GM19238 (cell line): ENCODE measurements at regions not wholly inside any gene's neighbourhood (a gene's known extent, or its start where the extent isn't known, plus 50 kb on each side); places are given as distances from the start of the nearest gene placed in this dataset.

ENCODE experiments used
- DNase-seq: peaks from one replicate; pipeline ENCODE4 v3.0.0; 2011; ENCODE audit warnings: low spot score; ENCODE audit not compliant: insufficient read length

- no peak for DNase-seq
Observed at GRCh38 chr14:71202881-71203280, 295.6 kb downstream of the PCNX1 start.

DNA sequence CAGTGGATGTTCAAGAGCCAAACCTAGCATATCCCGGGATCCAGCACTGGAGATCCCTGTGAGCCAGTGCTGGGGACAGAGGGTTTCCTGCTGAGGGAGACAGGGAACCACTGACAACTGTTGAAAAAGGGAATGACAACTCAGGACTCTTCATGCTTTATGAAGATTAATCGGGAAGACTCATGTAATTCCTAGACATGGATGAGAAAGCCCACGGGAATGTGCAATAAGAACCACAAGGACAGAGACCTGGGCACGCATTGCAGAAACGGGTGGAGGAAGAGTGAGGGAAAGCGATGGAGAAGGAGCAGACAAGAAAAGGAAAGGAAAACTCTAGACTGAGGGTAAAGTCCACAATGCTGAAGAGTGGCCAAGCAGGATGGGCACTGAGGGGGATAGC, 296.0 kb downstream of the PCNX1 start:
- DNase-seq = no peak

DNA sequence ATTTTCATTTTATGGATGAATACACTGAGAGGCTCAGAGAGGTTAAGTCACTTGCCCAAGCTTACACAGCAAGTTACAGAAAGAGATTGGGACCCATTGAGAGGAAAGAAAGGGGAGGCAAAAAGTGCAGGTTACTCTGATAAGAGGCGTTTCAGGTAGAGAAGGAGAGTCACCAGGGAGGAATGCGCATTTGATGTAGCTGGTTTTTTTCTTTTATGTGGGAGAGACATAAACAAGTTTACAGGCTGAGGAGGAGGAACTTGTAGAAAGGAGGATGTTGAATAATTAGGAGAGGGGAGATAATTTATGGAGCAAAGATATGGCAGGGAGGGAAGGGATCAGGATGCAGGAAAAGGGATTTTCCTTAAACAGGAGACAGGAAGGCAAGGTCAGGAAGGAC, 297.0 kb downstream of the PCNX1 start:
- DNase-seq = no peak

GRCh38 chr14:71204768-71205167, 297.5 kb downstream of the PCNX1 start:
- no peak for DNase-seq

GRCh38 chr14:71206123-71206522, 298.9 kb downstream of the PCNX1 start:
- no peak for DNase-seq

GRCh38 chr14:71206766-71207371, 299.6 kb downstream of the PCNX1 start:
- no peak for DNase-seq

DNA sequence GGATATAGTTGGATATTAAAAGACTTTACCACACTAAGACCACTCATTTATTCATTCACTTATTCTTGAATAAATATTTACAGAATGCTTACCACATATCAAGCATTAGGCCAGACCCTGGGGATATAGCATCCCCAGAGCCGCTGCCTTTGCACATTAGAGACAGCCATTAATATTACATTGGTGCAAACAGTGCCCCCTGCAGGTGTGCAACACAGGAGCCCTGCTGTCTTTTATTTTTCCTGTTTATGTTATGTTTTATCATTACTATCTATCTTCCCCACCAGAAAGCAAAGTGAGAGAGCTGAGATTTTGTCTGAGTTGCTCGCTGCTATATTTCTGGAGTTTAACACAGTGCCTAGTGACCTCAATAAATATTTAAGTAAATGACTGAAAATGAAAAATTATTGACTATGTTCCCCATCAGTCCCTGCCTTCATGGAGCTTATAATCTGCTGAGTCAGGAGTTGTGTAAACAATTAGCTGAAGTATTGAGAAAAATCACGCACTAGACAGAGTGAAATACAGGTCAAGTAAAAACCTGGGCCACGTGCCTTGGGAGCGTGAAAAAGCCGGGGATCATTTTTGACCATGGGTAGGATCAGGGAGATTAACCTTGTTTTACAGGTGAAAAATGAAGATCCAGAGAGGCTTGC, 301.6 kb downstream of the PCNX1 start:
- no peak for DNase-seq

GRCh38 chr14:71209888-71210287, 302.6 kb downstream of the PCNX1 start:
- no peak for DNase-seq

GRCh38 chr14:71212093-71212492, 304.8 kb downstream of the PCNX1 start:
- no peak for DNase-seq

GRCh38 chr14:71212683-71213107, 305.4 kb downstream of the PCNX1 start:
- no peak for DNase-seq

DNA sequence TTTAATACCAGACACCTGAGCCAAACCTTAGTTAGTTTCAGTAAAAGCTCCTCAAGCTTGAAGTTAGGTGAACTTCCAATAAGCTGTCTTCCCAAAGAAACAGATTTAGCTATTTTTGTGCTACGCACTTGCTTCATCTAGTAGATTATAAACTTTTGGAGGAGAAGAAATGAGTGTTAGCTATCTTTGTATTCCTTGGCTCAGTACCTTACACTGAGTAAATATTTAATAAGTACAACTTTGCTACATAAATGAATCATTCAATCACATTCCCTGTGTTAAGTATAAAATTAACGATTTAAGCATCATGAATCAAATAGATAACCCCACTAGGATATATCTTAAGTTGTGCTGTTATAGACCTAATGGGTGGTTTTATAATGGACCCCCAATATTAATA, 307.0 kb downstream of the PCNX1 start:
- no peak for DNase-seq

- DNase-seq = no peak
Observed at GRCh38 chr14:71220462-71220861, 313.2 kb downstream of the PCNX1 start.

DNA sequence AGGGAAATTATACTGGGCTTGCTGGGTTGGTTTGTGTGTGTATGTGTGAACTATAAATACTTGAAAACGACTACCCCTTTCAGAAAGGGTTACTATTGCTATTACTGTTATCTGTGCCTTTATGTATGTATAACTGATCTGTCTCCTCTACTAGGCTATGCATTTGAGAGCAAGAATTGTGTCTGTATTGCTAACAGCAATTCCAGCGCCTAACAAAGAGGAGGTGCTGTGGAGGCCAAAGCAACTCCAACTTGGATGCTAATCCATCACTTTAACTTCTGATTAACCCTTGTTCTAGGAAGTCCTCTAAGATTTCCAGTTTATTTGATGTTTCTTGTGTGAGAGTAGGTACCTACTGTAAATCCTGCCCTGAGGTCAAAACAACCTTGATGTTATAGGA, 313.9 kb downstream of the PCNX1 start:
- DNase-seq = no peak

GRCh38 chr14:71225113-71225512, 317.9 kb downstream of the PCNX1 start:
- DNase-seq = no peak

DNA sequence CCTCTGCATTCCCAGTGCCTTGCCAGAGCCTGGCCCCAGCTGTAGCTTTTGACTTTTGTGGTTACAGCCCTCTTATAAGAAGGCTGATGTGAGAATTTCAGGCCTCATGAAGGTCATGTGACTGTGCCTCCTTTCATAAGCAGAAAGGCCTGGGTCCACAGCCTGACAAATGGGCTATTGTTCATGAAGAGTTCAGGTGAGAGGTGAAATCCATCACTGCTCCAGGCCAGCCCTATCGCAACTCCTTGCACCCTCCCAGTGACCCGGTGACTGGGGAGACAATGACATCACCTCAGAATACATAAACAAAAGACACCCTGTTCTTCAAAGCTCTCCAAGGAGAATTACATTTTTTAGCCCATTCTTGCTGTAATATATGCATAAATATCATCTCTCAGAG, 321.5 kb downstream of the PCNX1 start:
- DNase-seq = no peak

- no peak for DNase-seq
Observed at GRCh38 chr14:71229875-71230274, 322.6 kb downstream of the PCNX1 start.

GRCh38 chr14:71230897-71231296, 323.6 kb downstream of the PCNX1 start:
- no peak for DNase-seq

DNA sequence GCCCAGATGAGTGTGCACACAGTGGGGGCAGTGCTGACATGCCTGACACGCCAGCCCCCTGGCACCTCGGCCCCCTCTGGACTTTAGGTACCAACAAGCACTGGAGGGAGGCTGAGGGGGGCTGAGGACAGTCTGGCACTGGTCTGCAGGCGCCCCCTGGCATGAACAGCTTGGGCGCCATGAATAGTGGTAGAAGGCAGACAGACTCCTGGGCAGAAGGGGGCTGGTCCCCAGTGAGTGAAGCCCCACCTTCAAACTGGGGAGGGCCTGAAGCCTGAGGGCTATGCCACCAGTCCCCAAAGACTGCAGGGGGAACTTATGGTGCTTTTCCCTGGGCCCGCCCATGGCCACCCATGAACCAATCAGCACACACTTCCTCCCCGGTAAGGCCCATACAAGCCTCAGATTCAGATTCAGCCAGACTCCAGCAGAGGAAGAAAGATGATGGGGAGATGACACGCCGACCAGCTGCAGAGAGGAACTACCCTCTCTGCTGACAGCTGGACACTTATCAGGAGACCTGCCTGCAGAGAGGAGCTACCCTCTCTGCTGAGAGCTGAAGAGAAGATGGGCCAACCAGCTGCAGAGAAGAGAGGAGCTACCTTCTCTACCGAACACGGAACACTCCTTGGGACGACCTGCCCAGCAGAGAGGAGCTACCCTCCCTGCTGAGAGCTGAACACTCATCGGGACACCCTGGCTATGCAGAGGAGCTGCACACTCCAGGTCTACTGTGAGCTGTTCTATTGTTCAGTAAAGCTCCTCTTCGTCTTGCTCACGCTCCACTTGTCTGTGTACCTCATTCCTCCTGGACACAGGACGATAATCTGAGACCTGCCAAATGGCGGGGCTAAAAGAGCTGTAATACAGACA, 324.5 kb downstream of the PCNX1 start:
- no peak for DNase-seq

DNA sequence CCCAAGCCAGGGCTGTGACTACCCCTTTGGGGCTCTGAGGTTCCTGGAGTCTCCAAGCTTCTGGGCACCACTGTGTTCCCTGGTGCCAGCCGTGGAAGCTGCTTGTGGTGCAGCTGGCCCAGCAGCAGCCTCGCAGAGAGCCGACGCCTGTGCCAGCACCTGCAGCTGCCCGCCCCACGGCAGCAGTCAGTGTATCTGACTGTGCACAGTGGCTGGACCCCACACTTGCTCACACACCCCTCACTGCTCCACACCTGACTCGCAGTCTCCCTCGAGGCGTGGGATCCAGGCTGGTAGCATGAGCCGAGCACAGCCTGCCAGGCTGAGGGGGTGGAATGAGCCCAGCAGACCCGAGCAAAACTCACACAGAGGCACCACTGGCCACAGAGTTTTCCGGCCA, 325.2 kb downstream of the PCNX1 start:
- DNase-seq = no peak

DNA sequence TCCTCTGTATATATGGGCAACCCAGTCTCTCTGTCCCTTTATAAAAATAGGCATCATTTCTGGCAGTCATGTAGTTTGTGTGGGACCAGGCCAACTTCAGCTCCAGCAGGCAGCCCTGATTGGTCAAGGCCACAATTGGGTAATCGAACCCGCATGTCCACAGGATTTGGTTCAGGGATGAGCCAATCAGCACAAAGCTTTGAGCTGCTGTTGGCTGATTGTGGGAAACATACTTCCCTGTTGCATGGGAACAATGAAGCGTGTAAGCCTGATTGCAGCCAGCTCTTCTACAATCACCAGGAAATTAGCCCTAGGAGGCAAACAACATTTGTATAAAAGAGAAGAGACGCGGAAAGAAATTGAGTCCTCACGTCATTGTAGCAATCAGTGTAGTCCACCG, 328.6 kb downstream of the PCNX1 start:
- DNase-seq = no peak

DNA sequence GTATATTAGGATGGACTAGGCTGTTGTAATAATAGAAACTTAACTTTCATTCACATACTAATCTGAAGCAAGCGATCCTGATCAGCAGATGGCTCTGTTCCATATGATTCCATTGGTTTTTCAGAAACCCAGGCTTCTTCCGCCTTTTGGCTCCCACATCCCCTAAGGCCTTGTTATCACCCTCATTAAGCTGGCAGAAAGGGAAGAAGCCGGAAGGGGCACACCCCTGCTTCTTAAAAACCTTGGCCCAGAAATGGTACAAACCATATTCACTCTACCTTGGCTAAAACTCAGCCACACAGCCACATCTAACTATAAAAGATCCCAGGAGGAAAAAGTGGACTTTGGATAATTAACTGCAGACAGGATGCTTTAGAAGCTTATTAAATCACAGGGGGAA, 329.2 kb downstream of the PCNX1 start:
- no peak for DNase-seq

DNA sequence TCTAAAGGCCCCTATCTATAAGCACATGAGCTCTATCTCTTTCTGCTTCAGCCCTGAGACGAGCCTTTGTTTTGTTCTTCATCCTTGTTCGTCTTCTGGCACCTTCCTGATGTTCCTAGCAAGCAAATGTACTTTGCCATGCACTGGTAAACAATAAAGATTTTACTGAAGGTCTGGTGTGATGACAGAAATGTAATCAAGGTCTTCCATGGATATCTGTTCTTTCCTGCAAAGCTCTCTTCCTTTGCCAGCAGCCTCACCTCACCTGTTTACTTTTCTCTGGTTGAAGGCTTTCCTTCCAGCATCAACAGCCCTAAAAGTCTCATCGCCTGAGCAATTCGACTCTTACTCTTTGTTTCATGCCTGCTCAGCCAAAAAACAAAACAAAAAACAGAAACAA, 330.3 kb downstream of the PCNX1 start:
- DNase-seq = no peak

GRCh38 chr14:71238835-71239234, 331.6 kb downstream of the PCNX1 start:
- no peak for DNase-seq
